Heart left ventricle (tissue), 16 donors: ENCODE measurements at regions not wholly inside any gene's neighbourhood (a gene's known extent, or its start where the extent isn't known, plus 50 kb on each side); places are given as distances from the start of the nearest gene placed in this dataset.

ENCODE experiments used
- ATAC-seq, 4 donors: fragments of 200-7000 bp; cut with Tn5 transposase; one replicate each; pipeline ENCODE4 v1.9.1; 2020 to 2022; ENCODE audit warnings: moderate library complexity in 4 of 4, mild to moderate bottlenecking in 3 of 4, moderate number of reproducible peaks in 1 of 4
- DNase-seq, 5 donors: peaks; one replicate each; pipeline ENCODE4 v3.0.0-alpha.2; 2020
- H3K27ac ChIP-seq, 12 donors: fragments of 200-600 bp; sonication (generic) in 4 of 12; one replicate each; pipeline versions ENCODE4 v1.5.0 to v1.8.0; 2016 to 2022; ENCODE audit warnings: mild to moderate bottlenecking in 2 of 12
- H3K27me3 ChIP-seq, 9 donors: fragments of 200-600 bp; sonication (generic) in 2 of 9; one replicate each; pipeline versions ENCODE4 v1.5.1 to v1.8.0; 2016 to 2022; ENCODE audit warnings: mild to moderate bottlenecking in 3 of 9
- H3K36me3 ChIP-seq, 9 donors: fragments of 200-600 bp; sonication (generic) in 2 of 9; one replicate each; pipeline versions ENCODE4 v1.5.0 to v1.8.0; 2018 to 2022; ENCODE audit warnings: mild to moderate bottlenecking in 2 of 9
- H3K4me1 ChIP-seq, 12 donors: fragments of 200-600 bp; sonication (generic) in 4 of 12; one replicate each; pipeline versions ENCODE4 v1.5.0 to v1.8.0; 2016 to 2022; ENCODE audit warnings: mild to moderate bottlenecking in 3 of 12
- H3K4me3 ChIP-seq, 12 donors: fragments of 200-600 bp; sonication (generic) in 4 of 12; one replicate each; pipeline versions ENCODE4 v1.5.0 to v1.8.0; 2017 to 2022; ENCODE audit warnings: mild to moderate bottlenecking in 9 of 12, moderate library complexity in 4 of 12
- H3K9me3 ChIP-seq, 12 donors: fragments of 200-600 bp; sonication (generic) in 4 of 12; one replicate each; pipeline versions ENCODE4 v1.5.0 to v1.8.0; 2016 to 2022; ENCODE audit warnings: mild to moderate bottlenecking in 1 of 12
- CTCF ChIP-seq, 12 donors: fragments of 200-600 bp; sonication (generic) in 4 of 12; IDR thresholded peaks; one replicate each; pipeline versions ENCODE4 v1.5.0 to v1.8.0; 2018 to 2022; ENCODE audit warnings: antibody characterized with exemption in 12 of 12, mild to moderate bottlenecking in 5 of 12
- POLR2A ChIP-seq, 2 donors: fragments of 450-650 bp; IDR thresholded peaks; one replicate each; pipeline ENCODE4 v1.6.1; 2017; ENCODE audit warnings: antibody characterized with exemption in 2 of 2, mild to moderate bottlenecking in 2 of 2, moderate library complexity in 2 of 2
- WGBS, 4 donors: extraction: QIAGEN DNeasy Blood & Tissue Kit in 2 of 4; methylation state at CpG; one replicate each; pipeline versions ENCODE4 v1.1.5 to v1.1.7; 2013 to 2018; 5-methylcytosine and 5-hydroxymethylcytosine counted together
- intact Hi-C, 10 donors: fragments of 100-400 bp; cut with DNase I; formaldehyde crosslinking; loops; one replicate each; pipeline versions ENCODE4 v1.11.1 to v1.14.2; 2022
- donor health status: ischemic (EF 13 %, LVEDD 7.1; RV severe dilation, severe dysfunction).
- donor health status: healthy with polysubstance abuse.
- donor health status: DM: no; HTN: yes; CAD: no.
- donor health status: DM: no; HTN: no; CAD: no.
- donor health status: ischemic (EF 25% LVEDD 6.9; RV normal size, moderate dysfunction).
- donor health status: ischemic (EF 25% LVEDD 5.7; RV mildly dilated, moderate dysfunction).
- donor health status: healthy.
- donor health status: DM: yes; HTN: yes; CAD: no.
- donor health status: ischemic (EF 35%, LVEDD 5.7; RV mildly dilated, moderate dysfunction).
- donor health status: nonischemic (EF 11% LVEDD 7.7; RV severe dilation, severe dysfunction).
- donor health status: DM: yes; HTN: yes; CAD: no.
- donor health status: PGD.
- donor health status: ischemic (EF 29% LVEDD 5.4; RV normal size, mild dysfunction).
- donor health status: nonischemic (EF 23%, LVEDD 6.1; RV moderate dilation, normal function).

GRCh38 chr6:8821981-8822381 is 386.6 kb upstream of the SLC35B3 start:
- Histone ChIP-seq H3K4me3 (no peak overlapping the region), H3K27me3 (no peaks in the 10 kb centered on the region), H3K27ac (no peak overlapping the region), H3K4me1 (no peaks in the 10 kb centered on the region), H3K36me3 (no peaks in the 10 kb centered on the region), H3K9me3 (peaks cover 0 to 12% (median 0%) of the 10 kb centered on the region in 12 donors)
- DNase-seq (no peak), ATAC-seq (no peak)
- 65 to 77% (median 73%) methylated on average over 3 of the region's 3 CpGs for whole genome bisulfite sequencing, 4 donors
- TF ChIP-seq CTCF (IDR thresholded peaks at IDR 0.05) (no peak), POLR2A (IDR thresholded peaks at IDR 0.05) (no peak)
- intact Hi-C loops: no loop called here

GRCh38 chr6:8820313-8820712 is 385.0 kb upstream of the SLC35B3 start:
- no peak overlapping the region for H3K27ac ChIP-seq
- H3K36me3 ChIP-seq: no peaks in the 10 kb centered on the region
- DNase-seq (no peak), ATAC-seq (no peak)
- H3K27me3 ChIP-seq: no peaks in the 10 kb centered on the region
- TF ChIP-seq CTCF (IDR thresholded peaks at IDR 0.05) (no peak), POLR2A (IDR thresholded peaks at IDR 0.05) (no peak)
- H3K9me3 ChIP-seq: peaks cover 0 to 12% (median 0%) of the 10 kb centered on the region in 12 donors
- intact Hi-C loops: no loop called here
- no peaks in the 10 kb centered on the region for H3K4me1 ChIP-seq
- H3K4me3 ChIP-seq: no peak overlapping the region

GRCh38 chr6:8819446-8819845 is 384.1 kb upstream of the SLC35B3 start:
- no peaks in the 10 kb centered on the region for H3K36me3 ChIP-seq
- H3K4me3 ChIP-seq: no peak overlapping the region
- intact Hi-C loops: no loop called here
- TF ChIP-seq POLR2A (IDR thresholded peaks at IDR 0.05) (no peak), CTCF (IDR thresholded peaks at IDR 0.05) (no peak)
- WGBS, 4 donors: 63 to 76% (median 69%) methylated on average over 5 of the region's 5 CpGs
- H3K9me3 ChIP-seq: peaks cover 0 to 12% (median 0%) of the 10 kb centered on the region in 12 donors
- no peaks in the 10 kb centered on the region for H3K27me3 ChIP-seq
- no peak for ATAC-seq
- DNase-seq: no peak
- no peaks in the 10 kb centered on the region for H3K4me1 ChIP-seq
- H3K27ac ChIP-seq: no peak overlapping the region

- Histone ChIP-seq H3K36me3 (no peaks in the 10 kb centered on the region), H3K4me3 (no peak overlapping the region), H3K4me1 (no peaks in the 10 kb centered on the region), H3K27me3 (no peaks in the 10 kb centered on the region), H3K9me3 (no peaks in the 10 kb centered on the region), H3K27ac (no peak overlapping the region)
- ATAC-seq (no peak), DNase-seq (no peak)
- intact Hi-C loops: no loop called here
- no peak for TF ChIP-seq CTCF (IDR thresholded peaks at IDR 0.05)
- WGBS, 4 donors: 53 to 72% (median 60%) methylated on average over 1 of the region's 1 CpG
Measured at GRCh38 chr6:8814440-8815000, 379.2 kb upstream of the SLC35B3 start.
